ENCODE measurements at regions not wholly inside any gene's neighbourhood (a gene's known extent, or its start where the extent isn't known, plus 50 kb on each side); places are given as distances from the start of the nearest gene placed in this dataset.

GRCh38 chr5:92896722-92897121 is 684.3 kb downstream of the NR2F1-AS1 start:
- DNase-seq: no peak
- Histone ChIP-seq H3K4ac (ENCODE audit: low read depth in 1 of 2, low read length in 2 of 2) (no peak overlapping the region), H3K18ac (ENCODE audit: low read depth in 1 of 2, low read length in 2 of 2) (no peak overlapping the region), H2BK15ac (ENCODE audit: low read depth, poor library complexity, severe bottlenecking) (no peak overlapping the region), H3K27ac (ENCODE audit: low read length, poor library complexity, severe bottlenecking) (no peak overlapping the region), H4K91ac (ENCODE audit: low read length) (no peak overlapping the region), H3K9ac (ENCODE audit: low read length) (no peak overlapping the region), H3K36me3 (ENCODE audit: control insufficient read depth in 1 of 2, insufficient read depth in 2 of 2, low read depth in 1 of 2, low read length in 2 of 2) (no peaks in the 10 kb centered on the region), H2AFZ (ENCODE audit: low read depth, low read length) (no peak overlapping the region), H2AK5ac (ENCODE audit: low read length, severe bottlenecking) (no peak overlapping the region), H3K4me2 (ENCODE audit: low read length, poor library complexity, severe bottlenecking) (no peak overlapping the region), H2BK120ac (ENCODE audit: low read depth, low read length) (no peak overlapping the region), H4K8ac (ENCODE audit: low read length) (no peak overlapping the region), H3K4me1 (ENCODE audit: control insufficient read depth, insufficient read depth, low read depth, low read length) (no peaks in the 10 kb centered on the region), H2BK12ac (ENCODE audit: low read length in 2 of 2) (no peak overlapping the region), H3K79me1 (replicated peaks; ENCODE audit: low read length, poor library complexity, severe bottlenecking) (no peaks in the 10 kb centered on the region), H2BK5ac (ENCODE audit: low read depth, low read length, poor library complexity, severe bottlenecking) (no peak overlapping the region), H3K9me3 (ENCODE audit: control insufficient read depth, low read length) (no peaks in the 10 kb centered on the region), H3K23ac (ENCODE audit: low read length in 2 of 2) (no peak overlapping the region), H3K4me3 (ENCODE audit: insufficient read depth in 1 of 2, low read depth in 1 of 2, low read length in 2 of 2) (no peak overlapping the region), H3K27me3 (ENCODE audit: control insufficient read depth in 1 of 2, insufficient read depth in 1 of 2, low read length in 2 of 2) (no peaks in the 10 kb centered on the region), H3K14ac (ENCODE audit: low read length in 2 of 2) (no peak overlapping the region)

GRCh38 chr5:92890841-92891244 is 690.2 kb downstream of the NR2F1-AS1 start:
- no peak overlapping the region for H2BK12ac ChIP-seq (ENCODE audit: low read length in 2 of 2)
- no peak overlapping the region for H3K4me3 ChIP-seq (ENCODE audit: insufficient read depth in 1 of 2, low read depth in 1 of 2, low read length in 2 of 2)
- DNase-seq: no peak
- H3K9ac ChIP-seq (ENCODE audit: low read length): no peak overlapping the region
- H3K18ac ChIP-seq (ENCODE audit: low read depth in 1 of 2, low read length in 2 of 2): no peak overlapping the region
- no peak overlapping the region for H3K4me2 ChIP-seq (ENCODE audit: low read length, poor library complexity, severe bottlenecking)
- no peak overlapping the region for H3K23ac ChIP-seq (ENCODE audit: low read length in 2 of 2)
- H4K91ac ChIP-seq (ENCODE audit: low read length): no peak overlapping the region
- no peak overlapping the region for H3K4ac ChIP-seq (ENCODE audit: low read depth in 1 of 2, low read length in 2 of 2)
- no peak overlapping the region for H2AK5ac ChIP-seq (ENCODE audit: low read length, severe bottlenecking)
- H2BK15ac ChIP-seq (ENCODE audit: low read depth, poor library complexity, severe bottlenecking): no peak overlapping the region
- no peaks in the 10 kb centered on the region for H3K36me3 ChIP-seq (ENCODE audit: control insufficient read depth in 1 of 2, insufficient read depth in 2 of 2, low read depth in 1 of 2, low read length in 2 of 2)
- H3K27ac ChIP-seq (ENCODE audit: low read length, poor library complexity, severe bottlenecking): no peak overlapping the region
- H3K27me3 ChIP-seq (ENCODE audit: control insufficient read depth in 1 of 2, insufficient read depth in 1 of 2, low read length in 2 of 2): no peaks in the 10 kb centered on the region
- H3K79me1 ChIP-seq (replicated peaks; ENCODE audit: low read length, poor library complexity, severe bottlenecking): no peaks in the 10 kb centered on the region
- no peak overlapping the region for H2AFZ ChIP-seq (ENCODE audit: low read depth, low read length)
- whole genome bisulfite sequencing: 91% methylated on average over 1 of the region's 2 CpGs
- H2BK120ac ChIP-seq (ENCODE audit: low read depth, low read length): no peak overlapping the region
- H3K14ac ChIP-seq (ENCODE audit: low read length in 2 of 2): no peak overlapping the region
- H2BK5ac ChIP-seq (ENCODE audit: low read depth, low read length, poor library complexity, severe bottlenecking): no peak overlapping the region
- H3K9me3 ChIP-seq (ENCODE audit: control insufficient read depth, low read length): no peaks in the 10 kb centered on the region
- H4K8ac ChIP-seq (ENCODE audit: low read length): no peak overlapping the region
- no peaks in the 10 kb centered on the region for H3K4me1 ChIP-seq (ENCODE audit: control insufficient read depth, insufficient read depth, low read depth, low read length)

GRCh38 chr5:92889140-92889539 is 691.9 kb downstream of the NR2F1-AS1 start:
- H3K4me2 ChIP-seq (ENCODE audit: low read length, poor library complexity, severe bottlenecking): no peak overlapping the region
- no peak overlapping the region for H3K27ac ChIP-seq (ENCODE audit: low read length, poor library complexity, severe bottlenecking)
- no peaks in the 10 kb centered on the region for H3K36me3 ChIP-seq (ENCODE audit: control insufficient read depth in 1 of 2, insufficient read depth in 2 of 2, low read depth in 1 of 2, low read length in 2 of 2)
- H2BK15ac ChIP-seq (ENCODE audit: low read depth, poor library complexity, severe bottlenecking): no peak overlapping the region
- H3K18ac ChIP-seq (ENCODE audit: low read depth in 1 of 2, low read length in 2 of 2): no peak overlapping the region
- DNase-seq: no peak
- no peak overlapping the region for H3K4ac ChIP-seq (ENCODE audit: low read depth in 1 of 2, low read length in 2 of 2)
- no peak overlapping the region for H2BK5ac ChIP-seq (ENCODE audit: low read depth, low read length, poor library complexity, severe bottlenecking)
- no peaks in the 10 kb centered on the region for H3K9me3 ChIP-seq (ENCODE audit: control insufficient read depth, low read length)
- no peaks in the 10 kb centered on the region for H3K27me3 ChIP-seq (ENCODE audit: control insufficient read depth in 1 of 2, insufficient read depth in 1 of 2, low read length in 2 of 2)
- no peak overlapping the region for H4K8ac ChIP-seq (ENCODE audit: low read length)
- H2AK5ac ChIP-seq (ENCODE audit: low read length, severe bottlenecking): no peak overlapping the region
- no peak overlapping the region for H2AFZ ChIP-seq (ENCODE audit: low read depth, low read length)
- H3K4me1 ChIP-seq (ENCODE audit: control insufficient read depth, insufficient read depth, low read depth, low read length): no peaks in the 10 kb centered on the region
- no peaks in the 10 kb centered on the region for H3K79me1 ChIP-seq (replicated peaks; ENCODE audit: low read length, poor library complexity, severe bottlenecking)
- no peak overlapping the region for H2BK12ac ChIP-seq (ENCODE audit: low read length in 2 of 2)
- 95% methylated on average over 1 of the region's 1 CpG for WGBS
- H3K4me3 ChIP-seq (ENCODE audit: insufficient read depth in 1 of 2, low read depth in 1 of 2, low read length in 2 of 2): no peak overlapping the region
- no peak overlapping the region for H3K9ac ChIP-seq (ENCODE audit: low read length)
- H3K14ac ChIP-seq (ENCODE audit: low read length in 2 of 2): no peak overlapping the region
- no peak overlapping the region for H3K23ac ChIP-seq (ENCODE audit: low read length in 2 of 2)
- no peak overlapping the region for H4K91ac ChIP-seq (ENCODE audit: low read length)
- no peak overlapping the region for H2BK120ac ChIP-seq (ENCODE audit: low read depth, low read length)

- H2AK5ac ChIP-seq (ENCODE audit: low read length, severe bottlenecking): no peak overlapping the region
- no peak overlapping the region for H3K14ac ChIP-seq (ENCODE audit: low read length in 2 of 2)
- H2BK12ac ChIP-seq (ENCODE audit: low read length in 2 of 2): no peak overlapping the region
- no peak overlapping the region for H4K8ac ChIP-seq (ENCODE audit: low read length)
- H4K91ac ChIP-seq (ENCODE audit: low read length): no peak overlapping the region
- H2BK15ac ChIP-seq (ENCODE audit: low read depth, poor library complexity, severe bottlenecking): no peak overlapping the region
- no peak overlapping the region for H2BK5ac ChIP-seq (ENCODE audit: low read depth, low read length, poor library complexity, severe bottlenecking)
- H3K9ac ChIP-seq (ENCODE audit: low read length): no peak overlapping the region
- H3K9me3 ChIP-seq (ENCODE audit: control insufficient read depth, low read length): no peaks in the 10 kb centered on the region
- no peak overlapping the region for H2BK120ac ChIP-seq (ENCODE audit: low read depth, low read length)
- no peak for DNase-seq
- H3K79me1 ChIP-seq (replicated peaks; ENCODE audit: low read length, poor library complexity, severe bottlenecking): no peaks in the 10 kb centered on the region
- H3K4me3 ChIP-seq (ENCODE audit: insufficient read depth in 1 of 2, low read depth in 1 of 2, low read length in 2 of 2): no peak overlapping the region
- no peak overlapping the region for H3K27ac ChIP-seq (ENCODE audit: low read length, poor library complexity, severe bottlenecking)
- no peaks in the 10 kb centered on the region for H3K36me3 ChIP-seq (ENCODE audit: control insufficient read depth in 1 of 2, insufficient read depth in 2 of 2, low read depth in 1 of 2, low read length in 2 of 2)
- H2AFZ ChIP-seq (ENCODE audit: low read depth, low read length): no peak overlapping the region
- H3K4ac ChIP-seq (ENCODE audit: low read depth in 1 of 2, low read length in 2 of 2): no peak overlapping the region
- no peak overlapping the region for H3K18ac ChIP-seq (ENCODE audit: low read depth in 1 of 2, low read length in 2 of 2)
- WGBS: 8% methylated on average over 1 of the region's 2 CpGs
- H3K4me1 ChIP-seq (ENCODE audit: control insufficient read depth, insufficient read depth, low read depth, low read length): no peaks in the 10 kb centered on the region
- no peaks in the 10 kb centered on the region for H3K27me3 ChIP-seq (ENCODE audit: control insufficient read depth in 1 of 2, insufficient read depth in 1 of 2, low read length in 2 of 2)
- no peak overlapping the region for H3K4me2 ChIP-seq (ENCODE audit: low read length, poor library complexity, severe bottlenecking)
- no peak overlapping the region for H3K23ac ChIP-seq (ENCODE audit: low read length in 2 of 2)
Observed at GRCh38 chr5:92887254-92887653, 693.8 kb downstream of the NR2F1-AS1 start.
